Activated CD8-positive, alpha-beta T cell treated with anti-CD3 and anti-CD28 coated beads for 36 hours (primary cell): ENCODE measurements at regions not wholly inside any gene's neighbourhood (a gene's known extent, or its start where the extent isn't known, plus 50 kb on each side); places are given as distances from the start of the nearest gene placed in this dataset.

Source experiments
- ATAC-seq: fragments of 200-7000 bp; cut with Tn5 transposase; one replicate; pipeline ENCODE4 v1.10.0; 2021; ENCODE audit warnings: mild to moderate bottlenecking, moderate library complexity
- CTCF ChIA-PET: fragments of 350-600 bp; sonication (Branson Sonifier 250); formaldehyde crosslinking; loops from one replicate; lab custom pipeline; 2021; ENCODE audit warnings: antibody characterized with exemption; lab: Charles Lee
- POLR2A ChIA-PET: fragments of 350-600 bp; sonication (Branson Sonifier 250); formaldehyde crosslinking; loops from one replicate; lab custom pipeline; 2021; ENCODE audit warnings: antibody characterized with exemption; lab: Charles Lee
- DNase-seq: peaks from one replicate; pipeline ENCODE4 v3.0.0-alpha.2; 2020
- H3K27ac Mint-ChIP-seq: one replicate; pipeline ENCODE4 v1.8.0; 2021; ENCODE audit warnings: mild to moderate bottlenecking, mixed read lengths
- H3K27me3 Mint-ChIP-seq: one replicate; pipeline ENCODE4 v1.8.0; 2021; ENCODE audit warnings: mixed read lengths
- H3K36me3 Mint-ChIP-seq: one replicate; pipeline ENCODE4 v1.8.0; 2021; ENCODE audit warnings: low read depth, mixed read lengths
- H3K4me1 Mint-ChIP-seq: one replicate; pipeline ENCODE4 v1.8.0; 2021; ENCODE audit warnings: low read depth, mixed read lengths
- H3K4me3 Mint-ChIP-seq: one replicate; pipeline ENCODE4 v1.8.0; 2021; ENCODE audit warnings: mild to moderate bottlenecking, moderate library complexity, mixed read lengths
- H3K9me3 Mint-ChIP-seq: one replicate; pipeline ENCODE4 v1.8.0; 2021; ENCODE audit warnings: mixed read lengths
- CTCF ChIP-seq: fragments of 200-600 bp; IDR thresholded peaks from one replicate; pipeline ENCODE4 v1.8.0; 2022; ENCODE audit warnings: antibody characterized with exemption, mild to moderate bottlenecking
- intact Hi-C: fragments of 100-400 bp; cut with micrococcal nuclease; formaldehyde crosslinking; loops from one replicate; pipeline ENCODE4 v1.10.0; 2022

DNA sequence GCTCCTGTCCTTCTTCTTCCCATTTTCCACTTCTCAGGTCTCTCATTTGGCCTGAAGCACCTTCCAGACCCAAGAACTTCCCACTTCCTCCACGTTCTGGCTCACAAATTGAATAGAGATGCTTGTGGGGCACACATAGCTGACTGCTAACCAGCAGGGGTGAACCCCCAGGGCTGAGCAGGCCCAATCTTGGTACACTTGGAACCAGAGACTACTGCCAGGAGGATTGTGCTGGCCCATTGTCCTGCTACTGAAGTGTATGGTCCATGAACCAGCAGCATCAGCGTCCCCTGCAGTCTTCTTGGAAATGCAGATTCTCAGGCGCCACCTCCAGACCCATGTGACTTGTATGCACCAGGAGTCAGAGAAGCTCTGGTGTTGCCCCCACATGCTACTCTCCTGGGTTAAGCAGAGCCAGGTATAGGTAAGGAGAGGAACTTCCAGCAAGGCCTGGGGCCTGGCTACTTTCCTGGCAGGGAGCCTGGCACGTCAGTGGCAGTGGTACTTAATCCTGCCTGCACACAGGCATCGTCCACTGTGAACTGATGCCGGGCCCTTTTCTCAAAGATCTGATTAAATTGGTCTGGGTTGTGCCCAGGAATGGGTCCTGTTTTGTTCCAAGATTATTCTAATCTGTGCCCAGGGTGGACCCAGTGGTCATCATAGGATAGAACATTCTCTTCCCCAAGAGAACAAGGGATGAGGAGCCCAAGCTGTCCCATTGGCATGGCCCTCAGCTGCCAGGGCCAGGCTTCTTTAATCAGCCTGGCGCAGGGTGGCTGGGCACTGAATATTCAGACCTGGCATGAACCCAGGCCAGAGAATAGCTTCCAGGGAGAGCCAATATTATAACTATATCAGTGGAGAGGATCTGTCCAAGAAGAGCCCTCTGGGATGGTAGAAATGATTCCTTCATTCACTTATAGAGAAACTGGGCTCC, 248.7 kb downstream of the SOX11 start:
- H3K36me3 Mint-ChIP-seq = no peaks in the 10 kb centered on the region
- POLR2A ChIA-PET = no interaction called here
- intact Hi-C loops = no loop called here
- no peak for TF ChIP-seq CTCF
- no peak for DNase-seq
- no peaks in the 10 kb centered on the region for H3K4me1 Mint-ChIP-seq
- no peak overlapping the region for H3K4me3 Mint-ChIP-seq
- ATAC-seq = no peak
- no peaks in the 10 kb centered on the region for H3K27me3 Mint-ChIP-seq
- H3K9me3 Mint-ChIP-seq = peaks cover 3% of the 10 kb centered on the region
- CTCF ChIA-PET = no interaction called here
- H3K27ac Mint-ChIP-seq = no peak overlapping the region

DNA sequence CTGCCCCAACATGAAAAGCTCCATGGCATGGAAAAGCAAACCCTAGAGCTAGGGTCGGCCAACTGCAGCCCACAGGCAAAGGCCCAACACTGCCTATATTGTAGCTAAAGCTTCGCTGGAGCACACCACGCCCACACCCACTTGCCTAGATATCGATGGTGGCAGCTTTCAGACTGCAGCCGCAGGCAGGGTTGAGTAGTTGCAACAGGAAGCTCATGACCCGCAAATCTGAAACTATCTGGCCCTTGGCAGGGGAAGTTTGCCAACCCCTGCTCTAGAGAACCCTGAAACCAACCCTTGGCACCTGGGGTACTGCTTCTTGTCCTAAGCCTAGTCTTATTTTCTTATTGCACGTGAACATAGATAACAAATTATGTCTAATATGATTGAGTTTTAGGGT, 250.0 kb downstream of the SOX11 start:
- H3K27me3 Mint-ChIP-seq = no peaks in the 10 kb centered on the region
- POLR2A ChIA-PET = no interaction called here

GRCh38 chr2:5945742-5946141, 253.6 kb downstream of the SOX11 start:
- no peak for ATAC-seq

More for the DNA sequence above, 250.0 kb downstream of the SOX11 start:
- no peak for TF ChIP-seq CTCF
- Mint-ChIP-seq H3K4me3 (no peak overlapping the region), H3K36me3 (no peaks in the 10 kb centered on the region), H3K4me1 (no peaks in the 10 kb centered on the region), H3K9me3 (peaks cover 3% of the 10 kb centered on the region), H3K27ac (no peak overlapping the region)
- DNase-seq = no peak
- intact Hi-C loops = no loop called here
- CTCF ChIA-PET = no interaction called here
- ATAC-seq = no peak

DNA sequence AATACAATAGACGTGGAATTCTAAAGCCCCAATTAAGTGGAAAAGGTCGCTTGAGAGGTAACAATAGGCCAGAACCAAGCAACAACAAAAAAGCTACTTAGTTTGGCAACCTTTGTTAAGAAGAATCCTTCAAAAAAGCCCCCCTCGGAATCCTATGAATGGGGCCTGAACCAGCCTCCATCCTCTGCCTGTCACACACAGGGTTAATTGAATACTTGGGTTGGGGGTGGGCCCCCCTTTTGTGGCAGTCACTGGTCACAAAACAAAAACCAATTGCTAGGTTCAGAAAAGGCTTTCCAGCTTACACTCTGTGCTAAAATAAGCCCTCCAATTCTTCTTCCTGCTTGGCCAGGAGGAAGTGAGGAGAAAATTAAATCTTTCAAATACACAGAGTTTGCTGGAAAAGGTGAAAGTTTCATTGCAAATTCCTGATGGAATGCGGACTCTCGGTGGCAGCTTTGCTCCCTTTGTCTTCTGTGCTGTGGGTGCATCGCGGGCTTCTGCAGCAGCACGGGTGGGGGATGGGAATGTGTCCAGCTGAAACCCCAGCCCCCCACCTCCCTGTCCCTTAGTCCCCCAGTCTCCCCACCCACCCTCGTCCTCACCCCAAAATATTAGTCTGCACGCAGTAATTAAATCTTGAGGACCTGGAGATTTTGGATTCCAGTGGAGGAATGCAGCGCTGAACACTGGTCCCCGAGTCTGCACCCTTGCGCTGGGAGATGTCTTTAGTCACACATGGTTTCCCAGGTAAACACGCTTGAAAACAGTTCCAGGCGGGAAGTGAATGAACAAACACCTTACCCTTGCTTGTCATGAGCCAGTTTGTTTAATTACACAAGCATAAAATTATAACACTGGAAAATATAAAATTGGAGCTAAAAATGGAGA, 254.3 kb downstream of the SOX11 start:
- CTCF ChIA-PET = no interaction called here
- H3K4me3 Mint-ChIP-seq = no peak overlapping the region
- POLR2A ChIA-PET = interaction anchor here (0.6 kb wide), 1 partner anchor 489 kb away, joined by 4 read pairs; no protein-coding TSS in a partner anchor

More at GRCh38 chr2:5945742-5946141, 253.6 kb downstream of the SOX11 start:
- no peaks in the 10 kb centered on the region for H3K4me1 Mint-ChIP-seq
- intact Hi-C loops = no loop called here
- DNase-seq = no peak
- no peak overlapping the region for H3K4me3 Mint-ChIP-seq
- no peak overlapping the region for H3K27ac Mint-ChIP-seq
- ChIA-PET CTCF (no interaction called here), POLR2A (no interaction called here)
- no peaks in the 10 kb centered on the region for H3K27me3 Mint-ChIP-seq
- H3K36me3 Mint-ChIP-seq = no peaks in the 10 kb centered on the region
- TF ChIP-seq CTCF = no peak
- no peaks in the 10 kb centered on the region for H3K9me3 Mint-ChIP-seq

More for the DNA sequence above, 254.3 kb downstream of the SOX11 start:
- intact Hi-C loops = no loop called here
- Mint-ChIP-seq H3K4me1 (no peaks in the 10 kb centered on the region), H3K27me3 (no peaks in the 10 kb centered on the region), H3K27ac (no peak overlapping the region), H3K9me3 (no peaks in the 10 kb centered on the region), H3K36me3 (no peaks in the 10 kb centered on the region)
- TF ChIP-seq CTCF = no peak
- DNase-seq (no peak), ATAC-seq (no peak)
